ENCODE measurements at regions not wholly inside any gene's neighbourhood (a gene's known extent, or its start where the extent isn't known, plus 50 kb on each side); places are given as distances from the start of the nearest gene placed in this dataset.

GRCh38 chr11:18878211-18878610, 61.0 kb downstream of the MRGPRX1 start:
- no peaks in the 10 kb centered on the region for H3K79me2 ChIP-seq (ENCODE audit: low read length)
- H3K27ac ChIP-seq (ENCODE audit: low read length), result no peak overlapping the region
- no peak overlapping the region for H3K4me3 ChIP-seq (ENCODE audit: low read length)
- no peak overlapping the region for H3K4me2 ChIP-seq (ENCODE audit: low read depth, low read length, poor library complexity, severe bottlenecking)
- H3K9me2 ChIP-seq (replicated peaks; ENCODE audit: insufficient read depth, low read length), result no peaks in the 10 kb centered on the region
- no peaks in the 10 kb centered on the region for H3K9me3 ChIP-seq (ENCODE audit: low read length)
- no peak overlapping the region for H3K9ac ChIP-seq (ENCODE audit: low read length)
- no peaks in the 10 kb centered on the region for H3K36me3 ChIP-seq (ENCODE audit: insufficient read depth, low read length)
- no peak overlapping the region for H2AFZ ChIP-seq (ENCODE audit: low read length)
- no peak for DNase-seq
- H3K27me3 ChIP-seq (ENCODE audit: low read length), result no peaks in the 10 kb centered on the region
- H3K4me1 ChIP-seq (ENCODE audit: low read length), result no peaks in the 10 kb centered on the region
- no peaks in the 10 kb centered on the region for H4K20me1 ChIP-seq (ENCODE audit: insufficient read depth, low read depth, low read length)

GRCh38 chr11:18865951-18866350, 73.3 kb downstream of the MRGPRX1 start:
- no peak overlapping the region for H3K9ac ChIP-seq (ENCODE audit: low read length)
- no peaks in the 10 kb centered on the region for H3K9me2 ChIP-seq (replicated peaks; ENCODE audit: insufficient read depth, low read length)
- DNase-seq, result no peak
- H3K27ac ChIP-seq (ENCODE audit: low read length), result no peak overlapping the region
- no peaks in the 10 kb centered on the region for H3K27me3 ChIP-seq (ENCODE audit: low read length)
- H3K4me2 ChIP-seq (ENCODE audit: low read depth, low read length, poor library complexity, severe bottlenecking), result no peak overlapping the region
- H3K79me2 ChIP-seq (ENCODE audit: low read length), result no peaks in the 10 kb centered on the region
- no peaks in the 10 kb centered on the region for H3K4me1 ChIP-seq (ENCODE audit: low read length)
- no peak overlapping the region for H3K4me3 ChIP-seq (ENCODE audit: low read length)
- H4K20me1 ChIP-seq (ENCODE audit: insufficient read depth, low read depth, low read length), result no peaks in the 10 kb centered on the region
- H2AFZ ChIP-seq (ENCODE audit: low read length), result no peak overlapping the region
- no peaks in the 10 kb centered on the region for H3K36me3 ChIP-seq (ENCODE audit: insufficient read depth, low read length)
- H3K9me3 ChIP-seq (ENCODE audit: low read length), result no peaks in the 10 kb centered on the region

- Histone ChIP-seq H3K9me2 (replicated peaks; ENCODE audit: insufficient read depth, low read length) (no peaks in the 10 kb centered on the region), H3K27me3 (ENCODE audit: low read length) (no peaks in the 10 kb centered on the region), H3K79me2 (ENCODE audit: low read length) (no peaks in the 10 kb centered on the region), H3K36me3 (ENCODE audit: insufficient read depth, low read length) (no peaks in the 10 kb centered on the region), H4K20me1 (ENCODE audit: insufficient read depth, low read depth, low read length) (no peaks in the 10 kb centered on the region), H3K9me3 (ENCODE audit: low read length) (no peaks in the 10 kb centered on the region), H3K4me3 (ENCODE audit: low read length) (no peak overlapping the region), H3K27ac (ENCODE audit: low read length) (no peak overlapping the region), H3K4me2 (ENCODE audit: low read depth, low read length, poor library complexity, severe bottlenecking) (no peak overlapping the region), H3K4me1 (ENCODE audit: low read length) (no peaks in the 10 kb centered on the region), H3K9ac (ENCODE audit: low read length) (no peak overlapping the region), H2AFZ (ENCODE audit: low read length) (no peak overlapping the region)
- no peak for DNase-seq
Observed at GRCh38 chr11:18865261-18865660, 73.7 kb upstream of the PTPN5 start.

GRCh38 chr11:18853086-18853720, 61.6 kb upstream of the PTPN5 start:
- H3K27me3 ChIP-seq (ENCODE audit: low read length), result no peaks in the 10 kb centered on the region
- H4K20me1 ChIP-seq (ENCODE audit: insufficient read depth, low read depth, low read length), result no peaks in the 10 kb centered on the region
- no peak overlapping the region for H2AFZ ChIP-seq (ENCODE audit: low read length)
- H3K9ac ChIP-seq (ENCODE audit: low read length), result no peak overlapping the region
- H3K27ac ChIP-seq (ENCODE audit: low read length), result no peak overlapping the region
- no peaks in the 10 kb centered on the region for H3K36me3 ChIP-seq (ENCODE audit: insufficient read depth, low read length)
- DNase-seq, result peak; percentile 72
- no peaks in the 10 kb centered on the region for H3K9me2 ChIP-seq (replicated peaks; ENCODE audit: insufficient read depth, low read length)
- H3K4me3 ChIP-seq (ENCODE audit: low read length), result no peak overlapping the region
- no peaks in the 10 kb centered on the region for H3K4me1 ChIP-seq (ENCODE audit: low read length)
- H3K9me3 ChIP-seq (ENCODE audit: low read length), result no peaks in the 10 kb centered on the region
- no peaks in the 10 kb centered on the region for H3K79me2 ChIP-seq (ENCODE audit: low read length)
- no peak overlapping the region for H3K4me2 ChIP-seq (ENCODE audit: low read depth, low read length, poor library complexity, severe bottlenecking)

GRCh38 chr11:18849406-18849805, 57.8 kb upstream of the PTPN5 start:
- no peaks in the 10 kb centered on the region for H4K20me1 ChIP-seq (ENCODE audit: insufficient read depth, low read depth, low read length)
- H3K27me3 ChIP-seq (ENCODE audit: low read length), result no peaks in the 10 kb centered on the region
- no peak for DNase-seq
- no peak overlapping the region for H3K4me3 ChIP-seq (ENCODE audit: low read length)
- H3K9me3 ChIP-seq (ENCODE audit: low read length), result no peaks in the 10 kb centered on the region
- H3K36me3 ChIP-seq (ENCODE audit: insufficient read depth, low read length), result no peaks in the 10 kb centered on the region
- H3K9ac ChIP-seq (ENCODE audit: low read length), result no peak overlapping the region
- no peak overlapping the region for H2AFZ ChIP-seq (ENCODE audit: low read length)
- H3K4me1 ChIP-seq (ENCODE audit: low read length), result no peaks in the 10 kb centered on the region
- H3K9me2 ChIP-seq (replicated peaks; ENCODE audit: insufficient read depth, low read length), result no peaks in the 10 kb centered on the region
- H3K79me2 ChIP-seq (ENCODE audit: low read length), result no peaks in the 10 kb centered on the region
- no peak overlapping the region for H3K27ac ChIP-seq (ENCODE audit: low read length)
- no peak overlapping the region for H3K4me2 ChIP-seq (ENCODE audit: low read depth, low read length, poor library complexity, severe bottlenecking)

GRCh38 chr11:18844753-18845367, 53.3 kb upstream of the PTPN5 start:
- peak; percentile 75 for DNase-seq
- H3K4me2 ChIP-seq (ENCODE audit: low read depth, low read length, poor library complexity, severe bottlenecking), result no peak overlapping the region

More at GRCh38 chr11:18844753-18845367, 53.3 kb upstream of the PTPN5 start:
- Histone ChIP-seq H3K27ac (ENCODE audit: low read length) (no peak overlapping the region), H3K9ac (ENCODE audit: low read length) (no peak overlapping the region), H4K20me1 (ENCODE audit: insufficient read depth, low read depth, low read length) (no peaks in the 10 kb centered on the region), H3K27me3 (ENCODE audit: low read length) (no peaks in the 10 kb centered on the region), H3K79me2 (ENCODE audit: low read length) (no peaks in the 10 kb centered on the region), H3K9me2 (replicated peaks; ENCODE audit: insufficient read depth, low read length) (no peaks in the 10 kb centered on the region), H3K4me1 (ENCODE audit: low read length) (no peaks in the 10 kb centered on the region), H2AFZ (ENCODE audit: low read length) (no peak overlapping the region), H3K36me3 (ENCODE audit: insufficient read depth, low read length) (no peaks in the 10 kb centered on the region), H3K4me3 (ENCODE audit: low read length) (no peak overlapping the region), H3K9me3 (ENCODE audit: low read length) (no peaks in the 10 kb centered on the region)

All from Karpas-422 (cell line).